Trophoblast cell (in vitro differentiated cells and primary cell): ENCODE measurements at regions not wholly inside any gene's neighbourhood (a gene's known extent, or its start where the extent isn't known, plus 50 kb on each side); places are given as distances from the start of the nearest gene placed in this dataset.

Source experiments
- DNase-seq, 2 donors: peaks; one replicate each; pipeline ENCODE4 v3.0.0-alpha.2; 2016
- H2AFZ ChIP-seq: 2 replicates; pipeline ENCODE4 v1.6.1; 2013; ENCODE audit warnings: low read length, moderate library complexity, mild to moderate bottlenecking; ENCODE audit not compliant: insufficient read depth, poor library complexity
- H2AK5ac ChIP-seq: 2 replicates; pipeline ENCODE4 v1.6.1; 2013; ENCODE audit warnings: mild to moderate bottlenecking, low read length
- H2BK120ac ChIP-seq: 2 replicates; pipeline ENCODE4 v1.6.1; 2013; ENCODE audit warnings: low read length, mild to moderate bottlenecking, moderate library complexity; ENCODE audit not compliant: insufficient read depth, poor library complexity
- H2BK12ac ChIP-seq: 2 replicates; pipeline ENCODE4 v1.6.1; 2013; ENCODE audit warnings: mild to moderate bottlenecking, low read length, moderate library complexity
- H2BK5ac ChIP-seq: 2 replicates; pipeline ENCODE4 v1.6.1; 2013; ENCODE audit warnings: low read length, low read depth, moderate library complexity, mild to moderate bottlenecking; ENCODE audit not compliant: poor library complexity
- H3K14ac ChIP-seq: 2 replicates; pipeline ENCODE4 v1.6.1; 2013; ENCODE audit warnings: mild to moderate bottlenecking, low read length
- H3K18ac ChIP-seq: 2 replicates; pipeline ENCODE4 v1.6.1; 2013; ENCODE audit warnings: mild to moderate bottlenecking, low read length
- H3K23ac ChIP-seq: 2 replicates; pipeline ENCODE4 v1.6.1; 2013; ENCODE audit warnings: low read length
- H3K27ac ChIP-seq: 2 replicates; pipeline ENCODE4 v1.5.1; 2013; ENCODE audit warnings: low read depth, mild to moderate bottlenecking, inconsistent platforms, low read length, moderate library complexity
- H3K27me3 ChIP-seq: 2 replicates; pipeline ENCODE4 v1.6.1; 2013; ENCODE audit warnings: inconsistent platforms, mild to moderate bottlenecking, low read length, moderate library complexity; ENCODE audit not compliant: insufficient read depth
- H3K36me3 ChIP-seq, 2 experiments: 1 replicate in 1 of 2; 2 replicates in 1 of 2; pipeline ENCODE4 v1.6.1; 2013; ENCODE audit warnings: low read length in 2 of 2, mild to moderate bottlenecking in 2 of 2, moderate library complexity in 1 of 2; ENCODE audit not compliant: insufficient read depth in 2 of 2, control insufficient read depth in 1 of 2
- H3K4ac ChIP-seq: 2 replicates; pipeline ENCODE4 v1.6.1; 2013; ENCODE audit warnings: low read depth, mild to moderate bottlenecking, low read length, moderate library complexity
- H3K4me1 ChIP-seq, 2 experiments: 1 replicate in 1 of 2; 2 replicates in 1 of 2; pipeline ENCODE4 v1.6.1; 2013; ENCODE audit warnings: low read length in 2 of 2, mild to moderate bottlenecking in 2 of 2, moderate library complexity in 1 of 2; ENCODE audit not compliant: insufficient read depth in 2 of 2, control insufficient read depth in 1 of 2
- H3K4me2 ChIP-seq: 2 replicates; pipeline ENCODE4 v1.6.1; 2013; ENCODE audit warnings: inconsistent platforms, mild to moderate bottlenecking, low read length, moderate library complexity
- H3K4me3 ChIP-seq: 2 replicates; pipeline ENCODE4 v1.5.1; 2013; ENCODE audit warnings: mild to moderate bottlenecking, low read depth, low read length, inconsistent platforms
- H3K79me1 ChIP-seq: one replicate; pipeline ENCODE4 v1.6.1; 2013; ENCODE audit warnings: low read length
- H3K79me2 ChIP-seq: 2 replicates; pipeline ENCODE4 v1.6.1; 2013; ENCODE audit warnings: low read length, mild to moderate bottlenecking; ENCODE audit not compliant: control insufficient read depth, insufficient read depth, poor library complexity
- H3K9ac ChIP-seq: 2 replicates; pipeline ENCODE4 v1.6.1; 2013; ENCODE audit warnings: mild to moderate bottlenecking, low read length
- H3K9me3 ChIP-seq: 2 replicates; pipeline ENCODE4 v1.6.1; 2013; ENCODE audit warnings: low read depth, mild to moderate bottlenecking, control low read depth, inconsistent platforms, low read length; ENCODE audit not compliant: insufficient read depth
- H4K12ac ChIP-seq: 2 replicates; pipeline ENCODE4 v1.6.1; 2013; ENCODE audit warnings: low read depth, mild to moderate bottlenecking, low read length, moderate library complexity
- H4K8ac ChIP-seq: 2 replicates; pipeline ENCODE4 v1.6.1; 2013; ENCODE audit warnings: low read depth, mild to moderate bottlenecking, low read length, moderate library complexity
- H4K91ac ChIP-seq: one replicate; pipeline ENCODE4 v1.6.1; 2013; ENCODE audit warnings: low read depth, mild to moderate bottlenecking, low read length, moderate library complexity
- WGBS: extraction: QIAGEN DNeasy Blood & Tissue Kit; methylation state at CpG from one replicate; pipeline ENCODE4 v1.1.7; 2013; ENCODE audit warnings: missing lambda C conversion rate; ENCODE audit not compliant: insufficient read length, insufficient coverage; ENCODE audit errors: extremely low coverage; 5-methylcytosine and 5-hydroxymethylcytosine counted together

- Histone ChIP-seq H2AFZ (no peak overlapping the region), H2BK120ac (no peak overlapping the region), H3K4me2 (no peak overlapping the region), H3K4me3 (no peak overlapping the region), H3K23ac (no peak overlapping the region), H2BK5ac (no peak overlapping the region), H4K91ac (no peak overlapping the region), H2AK5ac (no peak overlapping the region), H2BK12ac (no peak overlapping the region), H4K12ac (no peak overlapping the region), H4K8ac (no peak overlapping the region), H3K18ac (no peak overlapping the region), H3K14ac (no peak overlapping the region), H3K4ac (no peak overlapping the region), H3K4me1 (no peaks in the 10 kb centered on the region), H3K27me3 (no peaks in the 10 kb centered on the region), H3K9me3 (peaks cover 8% of the 10 kb centered on the region), H3K36me3 (no peaks in the 10 kb centered on the region), H3K9ac (no peak overlapping the region), H3K79me2 (no peaks in the 10 kb centered on the region), H3K27ac (no peak overlapping the region), H3K79me1 (no peaks in the 10 kb centered on the region)
- no peak for DNase-seq
- WGBS, result no CpG with 5 or more reads among the region's 9 CpGs
These were observed 105.6 kb upstream of the RNF32 start for GRCh38 chr7:156534925-156535324.

GRCh38 chr7:156533964-156534363 lies 106.6 kb upstream of the RNF32 start:
- WGBS, result no CpG with 5 or more reads among the region's 9 CpGs
- H3K4ac ChIP-seq, result no peak overlapping the region
- no peaks in the 10 kb centered on the region for H3K79me2 ChIP-seq

GRCh38 chr7:156533420-156533819 lies 107.2 kb upstream of the RNF32 start:
- no peak for DNase-seq
- H3K9me3 ChIP-seq, result peaks cover 8% of the 10 kb centered on the region
- no peak overlapping the region for H2BK120ac ChIP-seq
- no CpG with 5 or more reads among the region's 13 CpGs for WGBS
- H3K36me3 ChIP-seq, result no peaks in the 10 kb centered on the region
- H2AFZ ChIP-seq, result no peak overlapping the region
- no peak overlapping the region for H4K8ac ChIP-seq
- no peak overlapping the region for H3K4me2 ChIP-seq
- H3K27me3 ChIP-seq, result no peaks in the 10 kb centered on the region
- no peak overlapping the region for H2AK5ac ChIP-seq
- no peak overlapping the region for H2BK5ac ChIP-seq
- no peak overlapping the region for H3K27ac ChIP-seq
- no peak overlapping the region for H4K12ac ChIP-seq
- no peak overlapping the region for H3K4ac ChIP-seq
- H3K9ac ChIP-seq, result no peak overlapping the region
- H2BK12ac ChIP-seq, result no peak overlapping the region
- H3K4me3 ChIP-seq, result no peak overlapping the region
- no peak overlapping the region for H3K18ac ChIP-seq
- H3K4me1 ChIP-seq, result no peaks in the 10 kb centered on the region
- no peaks in the 10 kb centered on the region for H3K79me1 ChIP-seq
- H3K14ac ChIP-seq, result no peak overlapping the region
- H4K91ac ChIP-seq, result no peak overlapping the region
- H3K79me2 ChIP-seq, result no peaks in the 10 kb centered on the region
- H3K23ac ChIP-seq, result no peak overlapping the region

More at GRCh38 chr7:156533964-156534363, 106.6 kb upstream of the RNF32 start:
- DNase-seq, result no peak
- Histone ChIP-seq H2AFZ (no peak overlapping the region), H3K14ac (no peak overlapping the region), H2BK5ac (no peak overlapping the region), H3K9ac (no peak overlapping the region), H3K9me3 (peaks cover 8% of the 10 kb centered on the region), H3K4me1 (no peaks in the 10 kb centered on the region), H4K91ac (no peak overlapping the region), H3K27ac (no peak overlapping the region), H2BK12ac (no peak overlapping the region), H3K36me3 (no peaks in the 10 kb centered on the region), H4K12ac (no peak overlapping the region), H3K18ac (no peak overlapping the region), H3K79me1 (no peaks in the 10 kb centered on the region), H3K4me2 (no peak overlapping the region), H3K4me3 (no peak overlapping the region), H3K23ac (no peak overlapping the region), H4K8ac (no peak overlapping the region), H2BK120ac (no peak overlapping the region), H3K27me3 (no peaks in the 10 kb centered on the region), H2AK5ac (no peak overlapping the region)

- Histone ChIP-seq H3K4ac (no peak overlapping the region), H3K4me1 (no peaks in the 10 kb centered on the region), H3K79me1 (no peaks in the 10 kb centered on the region), H3K9me3 (peaks cover 7% of the 10 kb centered on the region), H3K14ac (no peak overlapping the region), H4K91ac (no peak overlapping the region), H3K36me3 (no peaks in the 10 kb centered on the region), H3K4me3 (no peak overlapping the region), H3K9ac (no peak overlapping the region), H3K27ac (no peak overlapping the region), H2BK12ac (no peak overlapping the region), H4K12ac (no peak overlapping the region), H4K8ac (no peak overlapping the region), H3K79me2 (no peaks in the 10 kb centered on the region), H3K27me3 (peaks cover 1% of the 10 kb centered on the region), H2BK120ac (no peak overlapping the region), H3K4me2 (no peak overlapping the region), H2AFZ (no peak overlapping the region), H3K23ac (no peak overlapping the region), H2BK5ac (no peak overlapping the region), H2AK5ac (no peak overlapping the region), H3K18ac (no peak overlapping the region)
- WGBS, result no CpG with 5 or more reads among the region's 2 CpGs
- DNase-seq, result no peak
These were observed 108.5 kb upstream of the RNF32 start for GRCh38 chr7:156532016-156532602.
